ENCODE measurements at regions not wholly inside any gene's neighbourhood (a gene's known extent, or its start where the extent isn't known, plus 50 kb on each side); places are given as distances from the start of the nearest gene placed in this dataset.

DNA sequence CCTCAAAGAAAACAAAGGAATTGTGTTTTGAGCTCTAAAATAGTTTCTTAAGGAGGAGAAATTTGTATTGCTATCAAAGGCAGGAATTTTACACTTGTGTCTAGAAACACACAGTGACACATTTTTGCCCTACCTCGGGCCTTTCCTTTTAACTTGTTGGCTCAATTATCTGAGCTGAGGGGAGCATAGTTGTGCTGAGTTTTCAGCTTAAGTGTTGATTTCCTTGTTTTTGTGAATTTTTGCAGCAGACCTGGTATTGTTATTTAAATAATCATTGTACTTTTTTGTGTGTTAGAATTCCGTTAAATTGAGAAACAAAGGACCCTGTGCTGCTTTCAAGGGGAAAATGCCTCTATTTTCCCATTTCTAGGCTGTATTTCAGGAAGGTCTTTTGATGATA is 249.7 kb downstream of the CD83 start:
- TF ChIP-seq CTCF (conservative IDR thresholded peaks at IDR 0.05; ENCODE audit: low read length), result no peak
- no peak for TF ChIP-seq EZH2phosphoT487 (IDR thresholded peaks at IDR 0.05; ENCODE audit: borderline replicate concordance, low read depth, low read length)
